NCI-H82 treated with DMSO at 0.1 percent for 48 hours (cell line): ENCODE measurements at regions not wholly inside any gene's neighbourhood (a gene's known extent, or its start where the extent isn't known, plus 50 kb on each side); places are given as distances from the start of the nearest gene placed in this dataset.

Source experiments
- DNase-seq: peaks from one replicate; lab custom pipeline; 2025; ENCODE audit not compliant: unreplicated experiment; lab: John Stamatoyannopoulos, UW

- no peak for DNase-seq
Measured at GRCh38 chr3:31004025-31004678, 109.7 kb upstream of the GADL1 start.

GRCh38 chr3:31008994-31009393, 114.5 kb upstream of the GADL1 start:
- DNase-seq = no peak

GRCh38 chr3:31009881-31010280, 115.4 kb upstream of the GADL1 start:
- DNase-seq = no peak

GRCh38 chr3:31010491-31010890, 116.0 kb upstream of the GADL1 start:
- no peak for DNase-seq

GRCh38 chr3:31011380-31011779, 116.9 kb upstream of the GADL1 start:
- DNase-seq = no peak

- DNase-seq = no peak
Measured at GRCh38 chr3:31013090-31013489, 118.6 kb upstream of the GADL1 start.

- no peak for DNase-seq
Measured at GRCh38 chr3:31013843-31014242, 119.4 kb upstream of the GADL1 start.

GRCh38 chr3:31014317-31015040, 120.0 kb upstream of the GADL1 start:
- no peak for DNase-seq

- DNase-seq = no peak
Measured at GRCh38 chr3:31016196-31016595, 121.7 kb upstream of the GADL1 start.

GRCh38 chr3:31022716-31023115, 128.3 kb upstream of the GADL1 start:
- DNase-seq = no peak

- no peak for DNase-seq
Measured at GRCh38 chr3:31025541-31025940, 131.1 kb upstream of the GADL1 start.

GRCh38 chr3:31027191-31027761, 132.8 kb upstream of the GADL1 start:
- no peak for DNase-seq

GRCh38 chr3:31027914-31028313, 133.5 kb upstream of the GADL1 start:
- DNase-seq = no peak

- no peak for DNase-seq
Measured at GRCh38 chr3:31028766-31029165, 134.3 kb upstream of the GADL1 start.

- no peak for DNase-seq
Measured at GRCh38 chr3:31029706-31030105, 135.2 kb upstream of the GADL1 start.

- no peak for DNase-seq
Measured at GRCh38 chr3:31035681-31036080, 141.2 kb upstream of the GADL1 start.

- DNase-seq = no peak
Measured at GRCh38 chr3:31038086-31038739, 143.8 kb upstream of the GADL1 start.

- no peak for DNase-seq
Measured at GRCh38 chr3:31039145-31039544, 144.7 kb upstream of the GADL1 start.

GRCh38 chr3:31041161-31041978, 146.9 kb upstream of the GADL1 start:
- DNase-seq = no peak

- no peak for DNase-seq
Measured at GRCh38 chr3:31043184-31043819, 148.8 kb upstream of the GADL1 start.

GRCh38 chr3:31047673-31048072, 153.2 kb upstream of the GADL1 start:
- no peak for DNase-seq
